ENCODE measurements at regions not wholly inside any gene's neighbourhood (a gene's known extent, or its start where the extent isn't known, plus 50 kb on each side); places are given as distances from the start of the nearest gene placed in this dataset.
A peak's percentile ranks its signal among the peaks of the same experiment; 100 is the strongest.

DNA sequence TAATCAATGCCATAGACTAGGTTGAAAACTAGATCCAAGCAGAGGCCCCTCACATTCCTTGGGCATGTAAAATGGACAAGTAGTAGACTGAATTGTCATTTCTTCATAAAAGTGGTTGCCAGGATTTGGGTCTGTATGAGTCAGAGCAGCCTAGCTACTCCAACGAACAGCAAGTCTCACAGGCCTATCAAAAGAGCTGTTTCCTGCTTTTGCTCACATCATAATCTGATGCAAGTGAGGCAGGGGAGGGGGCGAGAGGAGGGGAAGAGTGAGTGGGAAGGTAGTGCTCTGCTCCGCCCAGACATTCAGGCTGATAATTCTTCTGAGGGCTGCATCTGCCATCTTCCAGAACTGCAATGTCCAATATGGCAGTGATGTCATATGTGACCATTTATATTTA, 228.9 kb upstream of the PRICKLE2 start:
- peaks cover 72% of the 10 kb centered on the region for H3K4me1 Mint-ChIP-seq
- H3K27ac Mint-ChIP-seq = no peak overlapping the region
- Histone ChIP-seq H2AFZ (replicated peaks) (no peak overlapping the region), H3K27me3 (no peaks in the 10 kb centered on the region), H3K9me3 (ENCODE audit: low read depth) (no peaks in the 10 kb centered on the region), H3F3A (ENCODE audit: low read depth) (peaks cover 25% of the 10 kb centered on the region), H3K9ac (no peak overlapping the region), H3K4me2 (no peak overlapping the region), H4K20me1 (ENCODE audit: low read depth) (no peaks in the 10 kb centered on the region), H3K79me2 (ENCODE audit: low read depth) (no peaks in the 10 kb centered on the region), H3K4me3 (no peak overlapping the region), H3K27ac (no peak overlapping the region), H3K36me3 (no peaks in the 10 kb centered on the region), H3K4me1 (peaks cover 50% of the 10 kb centered on the region)
- H3K36me3 Mint-ChIP-seq = no peaks in the 10 kb centered on the region
- H3K27me3 Mint-ChIP-seq (ENCODE audit: insufficient read depth, low read depth) = peaks cover 8% of the 10 kb centered on the region
- no peaks in the 10 kb centered on the region for H3K9me3 Mint-ChIP-seq
- DNase-seq (ENCODE audit: low spot score) = no peak
- TF ChIP-seq EZH2 (IDR thresholded peaks at IDR 0.05) = no peak
- TF ChIP-seq, protein P1, sequence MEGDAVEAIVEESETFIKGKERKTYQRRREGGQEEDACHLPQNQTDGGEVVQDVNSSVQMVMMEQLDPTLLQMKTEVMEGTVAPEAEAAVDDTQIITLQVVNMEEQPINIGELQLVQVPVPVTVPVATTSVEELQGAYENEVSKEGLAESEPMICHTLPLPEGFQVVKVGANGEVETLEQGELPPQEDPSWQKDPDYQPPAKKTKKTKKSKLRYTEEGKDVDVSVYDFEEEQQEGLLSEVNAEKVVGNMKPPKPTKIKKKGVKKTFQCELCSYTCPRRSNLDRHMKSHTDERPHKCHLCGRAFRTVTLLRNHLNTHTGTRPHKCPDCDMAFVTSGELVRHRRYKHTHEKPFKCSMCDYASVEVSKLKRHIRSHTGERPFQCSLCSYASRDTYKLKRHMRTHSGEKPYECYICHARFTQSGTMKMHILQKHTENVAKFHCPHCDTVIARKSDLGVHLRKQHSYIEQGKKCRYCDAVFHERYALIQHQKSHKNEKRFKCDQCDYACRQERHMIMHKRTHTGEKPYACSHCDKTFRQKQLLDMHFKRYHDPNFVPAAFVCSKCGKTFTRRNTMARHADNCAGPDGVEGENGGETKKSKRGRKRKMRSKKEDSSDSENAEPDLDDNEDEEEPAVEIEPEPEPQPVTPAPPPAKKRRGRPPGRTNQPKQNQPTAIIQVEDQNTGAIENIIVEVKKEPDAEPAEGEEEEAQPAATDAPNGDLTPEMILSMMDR (IDR thresholded peaks at IDR 0.05) = no peak
- no peak for TF ChIP-seq EZH2phosphoT487 (IDR thresholded peaks at IDR 0.05)
- H3K4me3 Mint-ChIP-seq = no peak overlapping the region

DNA sequence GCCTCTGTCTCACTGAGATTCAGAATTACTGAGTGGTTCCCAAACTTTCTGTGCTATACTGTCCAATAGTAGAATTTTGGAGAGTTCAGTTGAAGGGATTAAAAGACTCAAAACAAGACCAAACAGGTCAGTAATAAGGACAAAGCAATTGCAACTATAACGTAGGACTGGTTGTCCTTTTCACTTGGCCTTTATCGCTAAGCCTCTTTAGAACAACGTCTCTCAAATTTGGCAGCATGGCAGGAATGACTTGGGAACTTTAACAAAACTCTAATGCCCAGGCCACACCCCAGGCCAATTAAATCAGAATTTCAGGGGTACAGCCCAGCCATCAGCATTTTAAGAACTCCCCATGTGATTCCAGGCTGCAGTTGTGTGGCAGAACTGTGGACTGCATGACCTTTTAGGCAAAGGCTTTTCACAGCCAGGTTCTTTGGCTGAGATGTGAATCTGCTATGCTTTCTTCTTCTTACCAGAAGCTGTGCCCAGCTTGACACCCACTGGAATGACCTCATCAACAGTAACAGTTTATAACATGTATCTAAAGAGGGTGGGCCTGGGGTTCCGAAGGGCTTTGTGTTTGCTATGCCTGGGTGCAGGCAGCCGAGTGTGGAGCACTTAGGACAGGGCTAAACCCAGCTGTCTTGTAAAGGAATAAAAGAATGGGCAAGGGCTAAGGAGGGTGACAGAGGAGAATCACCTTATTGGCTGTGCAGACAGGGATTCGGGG, 226.2 kb upstream of the PRICKLE2 start:
- Mint-ChIP-seq H3K36me3 (no peaks in the 10 kb centered on the region), H3K27ac (no peak overlapping the region), H3K4me3 (no peak overlapping the region), H3K9me3 (no peaks in the 10 kb centered on the region), H3K27me3 (ENCODE audit: insufficient read depth, low read depth) (peaks cover 2% of the 10 kb centered on the region), H3K4me1 (peaks cover 56% of the 10 kb centered on the region)
- Histone ChIP-seq H3K4me3 (no peak overlapping the region), H3F3A (ENCODE audit: low read depth) (peaks cover 19% of the 10 kb centered on the region), H3K79me2 (ENCODE audit: low read depth) (no peaks in the 10 kb centered on the region), H3K27ac (no peak overlapping the region), H2AFZ (replicated peaks) (peak overlapping the region; percentile 9), H3K4me2 (no peak overlapping the region), H3K9me3 (ENCODE audit: low read depth) (no peaks in the 10 kb centered on the region), H3K4me1 (peaks cover 42% of the 10 kb centered on the region), H4K20me1 (ENCODE audit: low read depth) (no peaks in the 10 kb centered on the region), H3K36me3 (no peaks in the 10 kb centered on the region), H3K9ac (no peak overlapping the region), H3K27me3 (peaks cover 5% of the 10 kb centered on the region)
- TF ChIP-seq EZH2 (IDR thresholded peaks at IDR 0.05) = no peak
- no peak for TF ChIP-seq EZH2phosphoT487 (IDR thresholded peaks at IDR 0.05)
- TF ChIP-seq, protein P1 (IDR thresholded peaks at IDR 0.05) = no peak
- no peak for DNase-seq (ENCODE audit: low spot score)

DNA sequence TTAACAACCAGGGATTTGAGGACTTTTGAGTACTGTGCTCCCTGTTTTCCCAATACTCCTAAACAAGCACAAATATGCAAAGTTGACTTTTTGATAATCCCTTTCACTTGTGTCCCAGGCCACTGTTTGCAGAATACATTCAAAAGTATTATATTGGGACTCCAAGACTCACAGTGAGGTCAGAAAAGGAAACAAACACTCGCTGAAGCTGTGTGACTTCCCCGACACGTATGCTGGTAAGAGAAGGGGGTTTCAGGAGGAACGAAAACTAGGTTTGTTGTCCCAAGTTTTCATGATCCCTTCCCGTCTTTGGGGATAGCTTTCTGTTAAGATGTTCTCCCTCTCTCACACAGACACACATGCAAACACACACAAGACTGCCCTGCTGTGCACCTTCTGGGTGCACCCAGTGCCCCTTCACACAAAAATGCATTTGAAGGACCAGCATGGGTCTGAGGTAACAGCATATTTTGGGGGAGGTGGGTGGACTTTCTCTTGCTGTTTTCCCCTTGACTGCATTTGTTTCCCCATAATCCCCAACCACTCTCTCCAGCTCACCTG, 225.2 kb upstream of the PRICKLE2 start:
- H3K27ac Mint-ChIP-seq = no peak overlapping the region
- TF ChIP-seq EZH2 (IDR thresholded peaks at IDR 0.05) (no peak), EZH2phosphoT487 (IDR thresholded peaks at IDR 0.05) (no peak)
- TF ChIP-seq, protein P1 (IDR thresholded peaks at IDR 0.05) = no peak

More for the DNA sequence above, 225.2 kb upstream of the PRICKLE2 start:
- Mint-ChIP-seq H3K4me3 (no peak overlapping the region), H3K4me1 (peaks cover 46% of the 10 kb centered on the region), H3K36me3 (no peaks in the 10 kb centered on the region), H3K27me3 (ENCODE audit: insufficient read depth, low read depth) (peaks cover 7% of the 10 kb centered on the region), H3K9me3 (no peaks in the 10 kb centered on the region)
- H3K9me3 ChIP-seq (ENCODE audit: low read depth) = no peaks in the 10 kb centered on the region
- no peak overlapping the region for H3K27ac ChIP-seq
- H3K9ac ChIP-seq = no peak overlapping the region
- H3K27me3 ChIP-seq = peaks cover 14% of the 10 kb centered on the region
- H3K4me3 ChIP-seq = no peak overlapping the region
- no peaks in the 10 kb centered on the region for H3K79me2 ChIP-seq (ENCODE audit: low read depth)
- no peaks in the 10 kb centered on the region for H4K20me1 ChIP-seq (ENCODE audit: low read depth)
- peak overlapping the region; percentile 5 for H2AFZ ChIP-seq (replicated peaks)
- H3K36me3 ChIP-seq = no peaks in the 10 kb centered on the region
- peaks cover 17% of the 10 kb centered on the region for H3F3A ChIP-seq (ENCODE audit: low read depth)
- no peak for DNase-seq (ENCODE audit: low spot score)
- H3K4me1 ChIP-seq = peaks cover 32% of the 10 kb centered on the region
- no peak overlapping the region for H3K4me2 ChIP-seq
